Small intestine (tissue), 7 donors: ENCODE measurements at regions not wholly inside any gene's neighbourhood (a gene's known extent, or its start where the extent isn't known, plus 50 kb on each side); places are given as distances from the start of the nearest gene placed in this dataset.
"Not testable (repeated sequence)": the region's sequence is repeated elsewhere in the genome, so short reads cannot be mapped to it uniquely, and the experiment has no call there.

Source experiments
- DNase-seq, 2 donors: peaks; one replicate each; pipeline versions ENCODE4 v3.0.0 to v3.0.0-alpha.2; 2013
- FAIRE-seq: peaks from 2 replicates; lab custom pipeline; 2012; peaks lifted over from hg19 to GRCh38; lab: Jason Lieb, UNC
- H3K27ac ChIP-seq, 3 donors: one replicate each; pipeline ENCODE4 v1.5.1; 2013; ENCODE audit warnings: low read length in 2 of 3, mild to moderate bottlenecking in 2 of 3, control low read depth in 1 of 3, inconsistent platforms in 1 of 3, low read depth in 1 of 3, moderate library complexity in 1 of 3
- H3K27me3 ChIP-seq, 3 donors: one replicate each; pipeline ENCODE4 v1.6.1; 2013; ENCODE audit warnings: low read length in 3 of 3, inconsistent platforms in 1 of 3; ENCODE audit not compliant: control insufficient read depth in 3 of 3, insufficient read depth in 3 of 3
- H3K36me3 ChIP-seq, 3 donors: one replicate each; pipeline ENCODE4 v1.6.1; 2013; ENCODE audit warnings: low read length in 3 of 3, inconsistent platforms in 1 of 3, low read depth in 1 of 3, mild to moderate bottlenecking in 1 of 3, moderate library complexity in 1 of 3; ENCODE audit not compliant: control insufficient read depth in 3 of 3, insufficient read depth in 2 of 3
- H3K4me1 ChIP-seq, 3 donors: one replicate each; pipeline ENCODE4 v1.6.1; 2013; ENCODE audit warnings: low read length in 2 of 3, inconsistent platforms in 1 of 3, low read depth in 1 of 3, mild to moderate bottlenecking in 1 of 3, moderate library complexity in 1 of 3; ENCODE audit not compliant: control insufficient read depth in 3 of 3, insufficient read depth in 2 of 3
- H3K4me3 ChIP-seq, 3 donors: one replicate each; pipeline ENCODE4 v1.5.1; 2013; ENCODE audit warnings: low read length in 3 of 3, control low read depth in 1 of 3, inconsistent platforms in 1 of 3, low read depth in 1 of 3, mild to moderate bottlenecking in 1 of 3, moderate library complexity in 1 of 3
- H3K9me3 ChIP-seq, 2 donors: one replicate each; pipeline ENCODE4 v1.6.1; 2013; ENCODE audit warnings: low read depth in 1 of 2, low read length in 1 of 2; ENCODE audit not compliant: control insufficient read depth in 2 of 2, insufficient read depth in 1 of 2
- WGBS, 3 donors: extraction: QIAGEN DNeasy Blood & Tissue Kit; methylation state at CpG; one replicate each; pipeline ENCODE4 v1.1.7; 2013; 5-methylcytosine and 5-hydroxymethylcytosine counted together
- donor health status: healthy with polysubstance abuse.
- donor health status: control.
- donor health status: control.
- donor health status: Bipolar disorder and iron deficiency.
- donor health status: healthy.

DNA sequence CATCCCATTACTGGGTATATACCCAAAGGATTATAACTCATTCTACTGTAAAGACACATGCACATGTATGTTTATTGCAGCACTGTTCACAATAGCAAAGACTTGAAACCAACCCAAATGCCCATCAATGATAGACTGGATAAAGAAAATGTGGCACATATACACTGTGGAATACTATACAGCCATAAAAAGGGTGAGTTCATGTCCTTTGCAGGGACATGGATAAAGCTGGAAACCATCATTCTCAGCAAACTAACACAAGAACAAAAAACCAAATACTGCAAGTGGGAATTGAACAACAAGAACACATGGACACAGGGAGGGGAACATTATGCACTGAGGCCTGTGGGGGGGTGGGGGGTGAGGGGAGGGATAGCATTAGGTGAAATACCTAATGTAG, 1155.9 kb downstream of the UQCRFS1 start:
- not testable (repeated sequence) for H3K27ac ChIP-seq, H3K4me1 ChIP-seq, FAIRE-seq, H3K4me3 ChIP-seq, DNase-seq, H3K27me3 ChIP-seq, H3K36me3 ChIP-seq
- peaks cover 0 to 21% of the 10 kb centered on the region in 2 donors for H3K9me3 ChIP-seq

GRCh38 chr19:28051047-28051446, 1161.9 kb downstream of the UQCRFS1 start:
- no peak for DNase-seq
- Histone ChIP-seq H3K27ac (no peak overlapping the region), H3K27me3 (no peaks in the 10 kb centered on the region), H3K36me3 (no peaks in the 10 kb centered on the region), H3K4me1 (no peaks in the 10 kb centered on the region), H3K4me3 (no peak overlapping the region), H3K9me3 (peaks cover under 1 to 20% of the 10 kb centered on the region in 2 donors)
- 42 to 55% (median 48%) methylated on average over 6 of the region's 6 CpGs for WGBS, 3 donors
- no peak for FAIRE-seq

GRCh38 chr19:28049875-28050274, 1163.1 kb downstream of the UQCRFS1 start:
- no peak for DNase-seq
- Histone ChIP-seq H3K4me1 (no peaks in the 10 kb centered on the region), H3K36me3 (no peaks in the 10 kb centered on the region), H3K9me3 (peaks cover 3 to 23% of the 10 kb centered on the region in 2 donors), H3K27ac (no peak overlapping the region), H3K4me3 (no peak overlapping the region), H3K27me3 (no peaks in the 10 kb centered on the region)
- no peak for FAIRE-seq
- WGBS, 3 donors: 69 to 86% (median 79%) methylated on average over 2 of the region's 2 CpGs

- H3K36me3 ChIP-seq: no peaks in the 10 kb centered on the region
- no peak overlapping the region for H3K27ac ChIP-seq
- no peaks in the 10 kb centered on the region for H3K27me3 ChIP-seq
- no peaks in the 10 kb centered on the region for H3K4me1 ChIP-seq
- FAIRE-seq (no peak), DNase-seq (no peak)
- no peak overlapping the region for H3K4me3 ChIP-seq
- WGBS, 3 donors: 88 to 90% (median 90%) methylated on average over 1 of the region's 1 CpG
- H3K9me3 ChIP-seq: peaks cover 3 to 23% of the 10 kb centered on the region in 2 donors
Measured at GRCh38 chr19:28046932-28047331, 1166.0 kb downstream of the UQCRFS1 start.

- H3K4me1 ChIP-seq: no peaks in the 10 kb centered on the region
- no peak overlapping the region for H3K27ac ChIP-seq
- DNase-seq: no peak
- WGBS, 3 donors: 58 to 87% (median 78%) methylated on average over 2 of the region's 2 CpGs
- no peak for FAIRE-seq
- H3K4me3 ChIP-seq: no peak overlapping the region
- H3K9me3 ChIP-seq: peaks cover 3 to 28% of the 10 kb centered on the region in 2 donors
- H3K27me3 ChIP-seq: no peaks in the 10 kb centered on the region
- H3K36me3 ChIP-seq: no peaks in the 10 kb centered on the region
Measured at GRCh38 chr19:28045621-28046020, 1167.3 kb downstream of the UQCRFS1 start.

DNA sequence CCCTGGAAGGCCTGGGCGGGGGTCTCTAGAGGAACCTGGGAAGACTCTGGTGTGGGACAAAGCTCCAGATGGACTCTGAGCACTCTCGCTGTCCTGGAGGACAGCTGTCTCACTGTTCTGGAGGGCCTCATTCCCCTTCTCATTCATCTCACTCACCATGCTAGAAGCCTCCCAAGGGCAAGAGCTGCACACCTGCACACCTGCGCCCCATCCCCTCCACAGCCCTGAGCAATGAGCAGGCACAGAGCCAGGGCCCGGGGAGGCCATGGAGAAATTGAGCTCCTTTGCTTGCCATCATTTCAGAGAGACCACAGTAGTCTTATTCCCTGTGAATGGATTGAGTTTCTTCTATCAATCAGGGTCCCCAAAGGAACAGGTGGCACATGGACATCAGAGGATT, 1168.5 kb downstream of the UQCRFS1 start:
- Histone ChIP-seq H3K4me3 (no peak overlapping the region), H3K27ac (no peak overlapping the region), H3K36me3 (no peaks in the 10 kb centered on the region), H3K27me3 (no peaks in the 10 kb centered on the region), H3K4me1 (no peaks in the 10 kb centered on the region), H3K9me3 (peaks cover 3 to 21% of the 10 kb centered on the region in 2 donors)
- DNase-seq: no peak
- WGBS, 3 donors: 68 to 79% (median 76%) methylated on average over 4 of the region's 4 CpGs
- no peak for FAIRE-seq

DNA sequence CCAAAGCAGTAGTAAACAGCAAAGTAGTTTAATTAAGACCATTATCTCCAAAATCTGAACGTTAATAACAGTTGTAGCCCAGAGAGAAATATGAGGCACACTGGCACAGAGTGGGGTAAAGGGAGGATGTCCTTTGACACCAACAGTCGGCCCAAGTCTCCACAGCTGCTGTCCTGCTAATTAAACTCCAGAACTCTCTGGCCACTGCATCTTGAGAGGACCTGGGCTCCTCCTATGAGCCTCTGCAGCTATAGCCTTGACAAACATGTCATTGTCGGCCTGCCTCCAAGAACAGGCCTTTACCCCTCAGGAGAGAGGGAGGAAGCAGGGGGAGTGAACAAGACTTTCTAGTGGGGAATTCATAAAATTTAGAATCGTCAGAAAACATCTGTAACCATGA, 1170.4 kb downstream of the UQCRFS1 start:
- no peaks in the 10 kb centered on the region for H3K27me3 ChIP-seq
- H3K36me3 ChIP-seq: no peaks in the 10 kb centered on the region
- WGBS, 3 donors: 47 to 58% (median 52%) methylated on average over 4 of the region's 4 CpGs
- H3K4me3 ChIP-seq: no peak overlapping the region
- no peak for DNase-seq
- no peak overlapping the region for H3K27ac ChIP-seq
- no peaks in the 10 kb centered on the region for H3K4me1 ChIP-seq
- FAIRE-seq: no peak
- H3K9me3 ChIP-seq: peaks cover 3 to 12% of the 10 kb centered on the region in 2 donors

- H3K9me3 ChIP-seq: peaks cover 0 to 5% of the 10 kb centered on the region in 2 donors
- H3K27me3 ChIP-seq: no peaks in the 10 kb centered on the region
- H3K4me1 ChIP-seq: no peaks in the 10 kb centered on the region
- H3K4me3 ChIP-seq: no peak overlapping the region
- DNase-seq (no peak), FAIRE-seq (no peak)
- H3K27ac ChIP-seq: no peak overlapping the region
- no peaks in the 10 kb centered on the region for H3K36me3 ChIP-seq
- 82 to 92% (median 85%) methylated on average over 4 of the region's 4 CpGs for WGBS, 3 donors
Measured at GRCh38 chr19:28039677-28040381, 1173.1 kb downstream of the UQCRFS1 start.

- H3K4me1 ChIP-seq: no peaks in the 10 kb centered on the region
- H3K4me3 ChIP-seq: no peak overlapping the region
- 22 to 45% (median 33%) methylated on average over 4 of the region's 4 CpGs for WGBS, 3 donors
- FAIRE-seq (no peak), DNase-seq (no peak)
- H3K27ac ChIP-seq: no peak overlapping the region
- no peaks in the 10 kb centered on the region for H3K36me3 ChIP-seq
- no peaks in the 10 kb centered on the region for H3K27me3 ChIP-seq
- H3K9me3 ChIP-seq: peaks cover 0 to 5% of the 10 kb centered on the region in 2 donors
Measured at GRCh38 chr19:28037186-28037585, 1175.8 kb downstream of the UQCRFS1 start.
